ENCODE measurements at regions not wholly inside any gene's neighbourhood (a gene's known extent, or its start where the extent isn't known, plus 50 kb on each side); places are given as distances from the start of the nearest gene placed in this dataset.
A peak's percentile ranks its signal among the peaks of the same experiment; 100 is the strongest.

DNA sequence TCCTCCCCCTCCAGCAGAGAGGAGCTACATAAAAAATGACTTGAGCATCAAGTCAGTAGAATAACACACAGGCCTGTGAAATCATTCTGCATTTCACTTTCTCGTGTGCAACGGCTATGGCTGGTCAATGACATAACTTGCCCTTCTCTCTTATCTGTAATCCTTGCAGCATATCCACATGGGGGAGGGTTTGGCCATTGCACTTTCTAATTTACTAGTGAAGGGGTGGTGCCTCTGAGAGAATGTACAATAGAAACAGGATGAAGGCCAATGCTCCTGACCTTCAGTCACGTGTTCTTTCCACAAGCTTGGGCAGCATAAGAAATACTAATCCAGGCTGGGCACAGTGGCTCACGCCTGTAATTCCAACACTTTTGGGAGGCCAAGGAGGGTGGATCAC is 641.0 kb upstream of the ARGLU1 start:
- TF ChIP-seq, protein P1, sequence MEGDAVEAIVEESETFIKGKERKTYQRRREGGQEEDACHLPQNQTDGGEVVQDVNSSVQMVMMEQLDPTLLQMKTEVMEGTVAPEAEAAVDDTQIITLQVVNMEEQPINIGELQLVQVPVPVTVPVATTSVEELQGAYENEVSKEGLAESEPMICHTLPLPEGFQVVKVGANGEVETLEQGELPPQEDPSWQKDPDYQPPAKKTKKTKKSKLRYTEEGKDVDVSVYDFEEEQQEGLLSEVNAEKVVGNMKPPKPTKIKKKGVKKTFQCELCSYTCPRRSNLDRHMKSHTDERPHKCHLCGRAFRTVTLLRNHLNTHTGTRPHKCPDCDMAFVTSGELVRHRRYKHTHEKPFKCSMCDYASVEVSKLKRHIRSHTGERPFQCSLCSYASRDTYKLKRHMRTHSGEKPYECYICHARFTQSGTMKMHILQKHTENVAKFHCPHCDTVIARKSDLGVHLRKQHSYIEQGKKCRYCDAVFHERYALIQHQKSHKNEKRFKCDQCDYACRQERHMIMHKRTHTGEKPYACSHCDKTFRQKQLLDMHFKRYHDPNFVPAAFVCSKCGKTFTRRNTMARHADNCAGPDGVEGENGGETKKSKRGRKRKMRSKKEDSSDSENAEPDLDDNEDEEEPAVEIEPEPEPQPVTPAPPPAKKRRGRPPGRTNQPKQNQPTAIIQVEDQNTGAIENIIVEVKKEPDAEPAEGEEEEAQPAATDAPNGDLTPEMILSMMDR (IDR thresholded peaks at IDR 0.05; ENCODE audit: insufficient read depth in 1 of 2, low read depth in 1 of 2, low read length in 1 of 2, severe bottlenecking in 1 of 2, unreplicated experiment in 1 of 2): no peak
- Histone ChIP-seq H3K4me3 (ENCODE audit: low read depth, low read length) (no peak overlapping the region), H3K27me3 (replicated peaks; ENCODE audit: control insufficient read depth, insufficient read depth, low read length) (0 out of 2 replicates have a peak, but pooled peaks cover 2% of the 10 kb centered on the region), H3K4me1 (no peaks in the 10 kb centered on the region), H3K36me3 (ENCODE audit: control insufficient read depth, insufficient read depth, low read length) (no peaks in the 10 kb centered on the region), H3K9me3 (no peaks in the 10 kb centered on the region)
- H3K4me3 Mint-ChIP-seq (ENCODE audit: unreplicated experiment): no peak overlapping the region
- no TSS peak for BruUV-seq (replicated peaks)
- peaks cover 12% of the 10 kb centered on the region for H3K4me1 Mint-ChIP-seq (ENCODE audit: low read depth, unreplicated experiment)
- peaks cover 15% of the 10 kb centered on the region for H3K27me3 Mint-ChIP-seq (ENCODE audit: insufficient read depth, unreplicated experiment)
- CTCF ChIA-PET: no interaction called here
- H3K36me3 Mint-ChIP-seq (ENCODE audit: insufficient read depth, unreplicated experiment): no peaks in the 10 kb centered on the region
- POLR2A ChIA-PET: no interaction called here
- no peak for DNase-seq
- H3K9me3 Mint-ChIP-seq (ENCODE audit: unreplicated experiment): no peaks in the 10 kb centered on the region
- H3K27ac Mint-ChIP-seq (ENCODE audit: unreplicated experiment): no peak overlapping the region
- intact Hi-C loops (cut with micrococcal nuclease; ENCODE audit: unreplicated experiment): loop anchor here (10.0 kb wide), 1 partner anchor 1016 kb away; no protein-coding TSS in a partner anchor

DNA sequence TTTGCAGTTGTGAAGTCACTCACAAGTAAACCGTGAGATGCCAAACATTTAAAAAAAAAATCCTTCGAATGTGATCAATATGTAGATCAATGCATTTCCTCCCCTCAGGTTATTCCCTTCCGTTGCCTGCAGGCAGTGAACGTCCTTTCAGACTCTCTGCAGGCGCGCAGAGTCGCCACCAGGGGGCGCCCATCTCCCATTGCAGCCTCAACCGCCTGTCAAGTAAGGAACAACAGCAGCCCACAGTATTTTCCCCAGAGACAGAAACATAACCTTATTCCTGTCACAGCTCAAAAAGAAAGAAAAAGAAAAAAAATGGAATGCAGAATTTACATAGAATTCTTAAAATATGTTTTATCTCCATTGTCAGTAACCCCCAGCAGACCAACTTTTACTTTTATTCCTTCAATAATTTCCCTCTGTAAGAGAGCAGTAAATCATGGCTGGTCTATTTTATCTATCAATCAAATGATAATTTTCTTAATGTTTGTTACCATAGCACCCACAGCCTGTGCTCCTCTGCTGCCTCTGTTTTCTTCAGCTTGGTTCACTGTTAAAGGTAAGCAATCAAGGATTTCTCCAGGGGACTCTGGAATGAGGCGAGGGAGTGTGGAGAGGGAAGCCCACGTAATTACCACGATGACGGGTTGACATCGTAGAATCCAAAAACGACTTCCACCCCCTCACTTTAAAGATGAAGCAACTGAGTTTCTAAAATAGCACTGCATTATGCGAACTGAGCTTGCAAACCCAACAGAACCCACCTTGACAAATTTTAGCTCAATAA is 637.6 kb upstream of the ARGLU1 start:
- BruUV-seq (replicated peaks): no TSS peak
- Mint-ChIP-seq H3K27ac (ENCODE audit: unreplicated experiment) (no peak overlapping the region), H3K4me1 (ENCODE audit: low read depth, unreplicated experiment) (peaks cover 3% of the 10 kb centered on the region), H3K4me3 (ENCODE audit: unreplicated experiment) (no peak overlapping the region), H3K27me3 (ENCODE audit: insufficient read depth, unreplicated experiment) (peaks cover 6% of the 10 kb centered on the region), H3K36me3 (ENCODE audit: insufficient read depth, unreplicated experiment) (no peaks in the 10 kb centered on the region), H3K9me3 (ENCODE audit: unreplicated experiment) (no peaks in the 10 kb centered on the region)
- H3K36me3 ChIP-seq (ENCODE audit: control insufficient read depth, insufficient read depth, low read length): no peaks in the 10 kb centered on the region
- DNase-seq: peak; percentile 73 to 82
- 0 out of 2 replicates have a peak, but pooled peaks cover 2% of the 10 kb centered on the region for H3K27me3 ChIP-seq (replicated peaks; ENCODE audit: control insufficient read depth, insufficient read depth, low read length)
- H3K9me3 ChIP-seq: no peaks in the 10 kb centered on the region
- H3K4me1 ChIP-seq: no peaks in the 10 kb centered on the region
- TF ChIP-seq, protein P1 (IDR thresholded peaks at IDR 0.05; ENCODE audit: insufficient read depth in 1 of 2, low read depth in 1 of 2, low read length in 1 of 2, severe bottlenecking in 1 of 2, unreplicated experiment in 1 of 2): peak; percentile 98 to 99
- intact Hi-C loops (cut with micrococcal nuclease; ENCODE audit: unreplicated experiment): loop anchor here (1.0 to 10.0 kb wide), 2 partner anchors 445 to 1019 kb away; no protein-coding TSS in a partner anchor
- ChIA-PET CTCF (no interaction called here), POLR2A (no interaction called here)
- H3K4me3 ChIP-seq (ENCODE audit: low read depth, low read length): no peak overlapping the region

DNA sequence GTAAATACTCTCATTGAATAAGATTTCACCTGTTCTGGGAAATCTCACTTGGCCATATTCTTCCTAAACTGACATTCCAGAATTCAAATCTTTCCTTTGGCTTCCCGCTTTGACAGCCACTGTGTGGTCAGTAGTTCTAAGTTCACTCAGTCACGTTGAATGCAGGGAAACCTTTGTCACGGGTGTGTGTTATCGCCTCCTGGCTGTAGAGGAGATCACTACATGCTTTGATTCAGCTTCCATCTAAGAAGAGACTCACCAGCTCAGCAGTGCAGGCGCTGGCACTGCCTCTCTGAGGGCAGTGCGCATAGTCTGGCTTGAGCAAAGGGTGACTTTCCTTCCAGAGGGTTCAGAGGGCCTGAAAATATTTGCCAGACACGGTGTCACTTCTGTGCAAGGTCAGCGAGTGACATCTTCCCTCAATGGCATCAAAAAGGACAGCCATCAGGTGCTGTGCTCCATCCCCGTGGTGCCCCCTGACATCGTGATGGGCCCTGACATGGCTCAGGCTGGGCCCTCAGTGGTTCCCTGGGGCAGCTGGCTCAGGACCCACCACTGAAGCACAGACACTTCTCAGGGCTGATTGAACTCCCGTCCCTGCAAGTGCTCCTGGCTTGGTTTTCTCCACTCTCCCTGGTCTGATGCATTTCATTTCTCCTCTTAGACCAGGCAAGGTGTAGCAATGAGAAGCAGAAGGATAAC is 635.4 kb upstream of the ARGLU1 start:
- peaks cover 3% of the 10 kb centered on the region for H3K27me3 Mint-ChIP-seq (ENCODE audit: insufficient read depth, unreplicated experiment)

More for the DNA sequence above, 635.4 kb upstream of the ARGLU1 start:
- POLR2A ChIA-PET: no interaction called here
- Histone ChIP-seq H3K36me3 (ENCODE audit: control insufficient read depth, insufficient read depth, low read length) (no peaks in the 10 kb centered on the region), H3K4me1 (no peaks in the 10 kb centered on the region), H3K4me3 (ENCODE audit: low read depth, low read length) (no peak overlapping the region), H3K9me3 (no peaks in the 10 kb centered on the region), H3K27me3 (replicated peaks; ENCODE audit: control insufficient read depth, insufficient read depth, low read length) (0 out of 2 replicates have a peak, but pooled peaks cover 2% of the 10 kb centered on the region)
- Mint-ChIP-seq H3K9me3 (ENCODE audit: unreplicated experiment) (no peaks in the 10 kb centered on the region), H3K4me1 (ENCODE audit: low read depth, unreplicated experiment) (peaks cover 4% of the 10 kb centered on the region), H3K36me3 (ENCODE audit: insufficient read depth, unreplicated experiment) (no peaks in the 10 kb centered on the region), H3K4me3 (ENCODE audit: unreplicated experiment) (no peak overlapping the region), H3K27ac (ENCODE audit: unreplicated experiment) (no peak overlapping the region)
- DNase-seq: peak in 1 of 2 experiments; percentile 45
- intact Hi-C loops (cut with micrococcal nuclease; ENCODE audit: unreplicated experiment): loop anchor here (10.0 kb wide), 1 partner anchor 1022 kb away; no protein-coding TSS in a partner anchor
- no TSS peak for BruUV-seq (replicated peaks)
- TF ChIP-seq, protein P1 (IDR thresholded peaks at IDR 0.05; ENCODE audit: insufficient read depth in 1 of 2, low read depth in 1 of 2, low read length in 1 of 2, severe bottlenecking in 1 of 2, unreplicated experiment in 1 of 2): peak; percentile 51 to 58
- CTCF ChIA-PET: interaction anchor here (1.2 to 1.7 kb wide), 2 partner anchors 10 to 23 kb away, joined by 4 to 10 read pairs; no protein-coding TSS in a partner anchor
